ENCODE measurements at regions not wholly inside any gene's neighbourhood (a gene's known extent, or its start where the extent isn't known, plus 50 kb on each side); places are given as distances from the start of the nearest gene placed in this dataset.

DNA sequence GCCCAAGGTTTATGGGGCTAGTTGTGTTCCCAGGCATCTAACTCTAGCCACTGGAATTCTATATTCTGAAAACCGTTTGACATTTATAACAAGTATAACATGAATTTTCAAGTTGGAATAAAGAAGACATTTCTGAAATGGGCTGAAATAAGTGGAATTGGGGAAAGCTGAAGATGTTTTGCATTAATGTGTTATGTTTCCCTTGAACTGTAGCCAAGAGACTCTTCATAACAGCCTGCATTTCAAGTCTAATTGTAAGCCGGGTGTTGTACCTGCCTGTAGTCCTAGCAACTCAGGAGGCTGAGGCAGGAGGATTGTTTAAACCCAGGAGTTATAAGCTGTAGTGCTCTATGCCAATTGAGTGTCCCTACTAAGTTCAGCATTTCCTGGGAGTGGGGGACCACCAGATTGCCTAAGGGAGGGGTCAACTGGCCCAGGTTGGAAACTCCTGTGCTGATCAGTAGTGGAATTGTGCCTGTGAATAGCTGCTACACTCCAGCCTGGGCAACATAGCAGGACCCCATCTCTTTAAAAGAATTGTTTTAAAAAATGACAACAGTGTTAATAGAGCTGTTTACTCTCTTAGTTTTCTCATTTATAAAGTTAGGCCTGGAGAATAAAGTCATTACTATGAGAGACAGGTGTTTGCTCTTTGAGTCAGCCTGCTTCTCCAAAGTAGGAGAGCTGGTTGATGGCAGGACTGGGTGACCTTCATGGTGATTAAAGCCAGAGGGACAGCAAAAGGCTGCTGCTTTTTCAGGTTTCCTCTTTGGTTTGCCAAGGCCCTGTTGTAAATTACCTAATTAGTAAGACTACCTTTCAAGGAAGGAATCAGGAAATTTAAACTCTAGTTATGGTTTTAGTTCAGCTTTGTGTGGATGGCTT, 483.6 kb upstream of the RGS6 start:
- Histone ChIP-seq H3K4me3 (no peak overlapping the region), H3K9me3 (no peaks in the 10 kb centered on the region), H3K27ac (peak overlapping the region in 1 of 5 donors; percentile 14), H3K4me1 (peaks cover 0 to 33% (median 9%) of the 10 kb centered on the region in 4 donors), H3K36me3 (no peaks in the 10 kb centered on the region), H3K27me3 (no peaks in the 10 kb centered on the region)
- intact Hi-C loops (cut with DNase I; ENCODE audit: low total_unique reads): no loop called here
- DNase-seq: peak in 1 of 2 donors; percentile 35
- 88 to 92% (median 90%) methylated on average over 2 of the region's 2 CpGs for WGBS, 5 donors
- TF ChIP-seq CTCF (IDR thresholded peaks at IDR 0.05) (no peak), POLR2A (IDR thresholded peaks at IDR 0.05) (no peak), EP300 (IDR thresholded peaks at IDR 0.05) (no peak), POLR2AphosphoS5 (IDR thresholded peaks at IDR 0.05) (no peak)

GRCh38 chr14:71449316-71450055, 482.7 kb upstream of the RGS6 start:
- peak overlapping the region in 1 of 5 donors; percentile 14 for H3K27ac ChIP-seq
- DNase-seq: no peak
- TF ChIP-seq POLR2A (IDR thresholded peaks at IDR 0.05): no peak
- no peak for TF ChIP-seq EP300 (IDR thresholded peaks at IDR 0.05)
- no peak for TF ChIP-seq CTCF (IDR thresholded peaks at IDR 0.05)
- no peak for TF ChIP-seq POLR2AphosphoS5 (IDR thresholded peaks at IDR 0.05)
- no peaks in the 10 kb centered on the region for H3K9me3 ChIP-seq
- intact Hi-C loops (cut with DNase I; ENCODE audit: low total_unique reads): no loop called here
- peaks cover 0 to 33% (median 11%) of the 10 kb centered on the region in 4 donors for H3K4me1 ChIP-seq
- WGBS, 5 donors: 84 to 93% (median 91%) methylated on average over 4 of the region's 4 CpGs
- H3K36me3 ChIP-seq: no peaks in the 10 kb centered on the region
- H3K27me3 ChIP-seq: no peaks in the 10 kb centered on the region
- H3K4me3 ChIP-seq: no peak overlapping the region

DNA sequence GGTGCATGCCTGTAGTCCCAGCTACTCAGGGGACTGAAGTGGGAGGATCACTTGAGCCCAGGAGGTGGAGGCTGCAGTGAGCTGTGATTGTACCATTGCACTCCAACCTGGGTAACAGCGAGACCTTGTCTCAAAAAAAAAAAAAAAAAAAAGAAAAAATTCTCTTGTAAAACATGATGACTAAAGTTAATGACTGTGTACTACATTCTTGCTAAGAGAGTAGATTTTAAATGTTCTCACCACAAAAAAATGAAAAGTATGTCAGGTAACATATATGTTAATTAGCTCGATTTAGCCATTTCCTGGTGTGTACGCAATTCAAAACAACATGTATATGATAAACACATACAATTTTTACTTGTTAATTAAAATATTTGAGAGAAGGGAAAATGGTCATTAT, 480.7 kb upstream of the RGS6 start:
- DNase-seq: no peak
- 93 to 98% (median 97%) methylated on average over 3 of the region's 3 CpGs for WGBS, 5 donors
- intact Hi-C loops (cut with DNase I; ENCODE audit: low total_unique reads): no loop called here
- TF ChIP-seq POLR2A (IDR thresholded peaks at IDR 0.05): no peak
- TF ChIP-seq CTCF (IDR thresholded peaks at IDR 0.05): no peak
- no peak for TF ChIP-seq POLR2AphosphoS5 (IDR thresholded peaks at IDR 0.05)
- TF ChIP-seq EP300 (IDR thresholded peaks at IDR 0.05): no peak
- Histone ChIP-seq H3K9me3 (no peaks in the 10 kb centered on the region), H3K27ac (no peak overlapping the region), H3K4me1 (peaks cover 0 to 23% (median 11%) of the 10 kb centered on the region in 4 donors), H3K4me3 (no peak overlapping the region), H3K36me3 (no peaks in the 10 kb centered on the region), H3K27me3 (no peaks in the 10 kb centered on the region)

GRCh38 chr14:71452539-71452938, 479.7 kb upstream of the RGS6 start:
- Histone ChIP-seq H3K27ac (no peak overlapping the region), H3K9me3 (no peaks in the 10 kb centered on the region), H3K4me1 (peaks cover 0 to 30% (median 11%) of the 10 kb centered on the region in 4 donors), H3K27me3 (no peaks in the 10 kb centered on the region), H3K36me3 (no peaks in the 10 kb centered on the region), H3K4me3 (no peak overlapping the region)
- no peak for DNase-seq
- no peak for TF ChIP-seq EP300 (IDR thresholded peaks at IDR 0.05)
- no peak for TF ChIP-seq CTCF (IDR thresholded peaks at IDR 0.05)
- TF ChIP-seq POLR2AphosphoS5 (IDR thresholded peaks at IDR 0.05): no peak
- no peak for TF ChIP-seq POLR2A (IDR thresholded peaks at IDR 0.05)
- WGBS, 5 donors: 84 to 91% (median 89%) methylated on average over 1 of the region's 1 CpG
- intact Hi-C loops (cut with DNase I; ENCODE audit: low total_unique reads): no loop called here

All from stomach (tissue), 8 donors.